Heart left ventricle (tissue), 16 donors: ENCODE measurements at regions not wholly inside any gene's neighbourhood (a gene's known extent, or its start where the extent isn't known, plus 50 kb on each side); places are given as distances from the start of the nearest gene placed in this dataset.
"Not testable (repeated sequence)": the region's sequence is repeated elsewhere in the genome, so short reads cannot be mapped to it uniquely, and the experiment has no call there.

Experiments used
- ATAC-seq, 4 donors: fragments of 200-7000 bp; cut with Tn5 transposase; one replicate each; pipeline ENCODE4 v1.9.1; 2020 to 2022; ENCODE audit warnings: moderate library complexity in 4 of 4, mild to moderate bottlenecking in 3 of 4, moderate number of reproducible peaks in 1 of 4
- DNase-seq, 5 donors: peaks; one replicate each; pipeline ENCODE4 v3.0.0-alpha.2; 2020
- H3K27ac ChIP-seq, 12 donors: fragments of 200-600 bp; sonication (generic) in 4 of 12; one replicate each; pipeline versions ENCODE4 v1.5.0 to v1.8.0; 2016 to 2022; ENCODE audit warnings: mild to moderate bottlenecking in 2 of 12
- H3K27me3 ChIP-seq, 9 donors: fragments of 200-600 bp; sonication (generic) in 2 of 9; one replicate each; pipeline versions ENCODE4 v1.5.1 to v1.8.0; 2016 to 2022; ENCODE audit warnings: mild to moderate bottlenecking in 3 of 9
- H3K36me3 ChIP-seq, 9 donors: fragments of 200-600 bp; sonication (generic) in 2 of 9; one replicate each; pipeline versions ENCODE4 v1.5.0 to v1.8.0; 2018 to 2022; ENCODE audit warnings: mild to moderate bottlenecking in 2 of 9
- H3K4me1 ChIP-seq, 12 donors: fragments of 200-600 bp; sonication (generic) in 4 of 12; one replicate each; pipeline versions ENCODE4 v1.5.0 to v1.8.0; 2016 to 2022; ENCODE audit warnings: mild to moderate bottlenecking in 3 of 12
- H3K4me3 ChIP-seq, 12 donors: fragments of 200-600 bp; sonication (generic) in 4 of 12; one replicate each; pipeline versions ENCODE4 v1.5.0 to v1.8.0; 2017 to 2022; ENCODE audit warnings: mild to moderate bottlenecking in 9 of 12, moderate library complexity in 4 of 12
- H3K9me3 ChIP-seq, 12 donors: fragments of 200-600 bp; sonication (generic) in 4 of 12; one replicate each; pipeline versions ENCODE4 v1.5.0 to v1.8.0; 2016 to 2022; ENCODE audit warnings: mild to moderate bottlenecking in 1 of 12
- CTCF ChIP-seq, 12 donors: fragments of 200-600 bp; sonication (generic) in 4 of 12; IDR thresholded peaks; one replicate each; pipeline versions ENCODE4 v1.5.0 to v1.8.0; 2018 to 2022; ENCODE audit warnings: antibody characterized with exemption in 12 of 12, mild to moderate bottlenecking in 5 of 12
- POLR2A ChIP-seq, 2 donors: fragments of 450-650 bp; IDR thresholded peaks; one replicate each; pipeline ENCODE4 v1.6.1; 2017; ENCODE audit warnings: antibody characterized with exemption in 2 of 2, mild to moderate bottlenecking in 2 of 2, moderate library complexity in 2 of 2
- WGBS, 4 donors: extraction: QIAGEN DNeasy Blood & Tissue Kit in 2 of 4; methylation state at CpG; one replicate each; pipeline versions ENCODE4 v1.1.5 to v1.1.7; 2013 to 2018; 5-methylcytosine and 5-hydroxymethylcytosine counted together
- intact Hi-C, 10 donors: fragments of 100-400 bp; cut with DNase I; formaldehyde crosslinking; loops; one replicate each; pipeline versions ENCODE4 v1.11.1 to v1.14.2; 2022
- donor health status: ischemic (EF 13 %, LVEDD 7.1; RV severe dilation, severe dysfunction).
- donor health status: healthy with polysubstance abuse.
- donor health status: DM: no; HTN: yes; CAD: no.
- donor health status: DM: no; HTN: no; CAD: no.
- donor health status: ischemic (EF 25% LVEDD 6.9; RV normal size, moderate dysfunction).
- donor health status: ischemic (EF 25% LVEDD 5.7; RV mildly dilated, moderate dysfunction).
- donor health status: healthy.
- donor health status: DM: yes; HTN: yes; CAD: no.
- donor health status: ischemic (EF 35%, LVEDD 5.7; RV mildly dilated, moderate dysfunction).
- donor health status: nonischemic (EF 11% LVEDD 7.7; RV severe dilation, severe dysfunction).
- donor health status: DM: yes; HTN: yes; CAD: no.
- donor health status: PGD.
- donor health status: ischemic (EF 29% LVEDD 5.4; RV normal size, mild dysfunction).
- donor health status: nonischemic (EF 23%, LVEDD 6.1; RV moderate dilation, normal function).

GRCh38 chr5:163731256-163731655 lies 225.8 kb downstream of the MAT2B start:
- peaks cover 0 to 5% (median 0%) of the 10 kb centered on the region in 12 donors for H3K9me3 ChIP-seq
- no peak overlapping the region for H3K4me3 ChIP-seq
- WGBS, 4 donors = 81 to 90% (median 85%) methylated on average over 2 of the region's 2 CpGs
- no peaks in the 10 kb centered on the region for H3K36me3 ChIP-seq
- no peaks in the 10 kb centered on the region for H3K27me3 ChIP-seq
- H3K27ac ChIP-seq = no peak overlapping the region
- ATAC-seq (no peak), DNase-seq (no peak)
- no peak for TF ChIP-seq CTCF (IDR thresholded peaks at IDR 0.05)
- no peak for TF ChIP-seq POLR2A (IDR thresholded peaks at IDR 0.05)
- H3K4me1 ChIP-seq = no peaks in the 10 kb centered on the region
- intact Hi-C loops = no loop called here

GRCh38 chr5:163735069-163735468 lies 229.7 kb downstream of the MAT2B start:
- intact Hi-C loops = no loop called here
- Histone ChIP-seq H3K4me3 (no peak overlapping the region), H3K9me3 (peaks cover 0 to 5% (median 0%) of the 10 kb centered on the region in 12 donors), H3K27me3 (no peaks in the 10 kb centered on the region), H3K36me3 (no peaks in the 10 kb centered on the region), H3K4me1 (no peaks in the 10 kb centered on the region), H3K27ac (no peak overlapping the region)
- ATAC-seq (no peak), DNase-seq (no peak)
- 80 to 86% (median 83%) methylated on average over 4 of the region's 4 CpGs for WGBS, 4 donors
- TF ChIP-seq CTCF (IDR thresholded peaks at IDR 0.05) (no peak), POLR2A (IDR thresholded peaks at IDR 0.05) (no peak)

GRCh38 chr5:163747586-163747985 lies 242.2 kb downstream of the MAT2B start:
- Histone ChIP-seq H3K9me3 (peaks cover 0 to 4% (median 0%) of the 10 kb centered on the region in 12 donors), H3K27me3 (no peaks in the 10 kb centered on the region), H3K27ac (no peak overlapping the region), H3K36me3 (no peaks in the 10 kb centered on the region), H3K4me1 (no peaks in the 10 kb centered on the region), H3K4me3 (no peak overlapping the region)
- TF ChIP-seq POLR2A (IDR thresholded peaks at IDR 0.05) (no peak), CTCF (IDR thresholded peaks at IDR 0.05) (no peak)
- WGBS, 4 donors = 71 to 88% (median 79%) methylated on average over 2 of the region's 2 CpGs
- ATAC-seq (no peak), DNase-seq (no peak)
- intact Hi-C loops = no loop called here

- 78 to 87% (median 82%) methylated on average over 3 of the region's 3 CpGs for WGBS, 4 donors
- no peak for DNase-seq
- TF ChIP-seq CTCF (IDR thresholded peaks at IDR 0.05) = no peak
- no peak for TF ChIP-seq POLR2A (IDR thresholded peaks at IDR 0.05)
- no peaks in the 10 kb centered on the region for H3K36me3 ChIP-seq
- intact Hi-C loops = no loop called here
- no peak overlapping the region for H3K4me3 ChIP-seq
- peaks cover 0 to 4% (median 0%) of the 10 kb centered on the region in 12 donors for H3K9me3 ChIP-seq
- H3K27me3 ChIP-seq = no peaks in the 10 kb centered on the region
- no peak overlapping the region for H3K27ac ChIP-seq
- ATAC-seq = no peak
- no peaks in the 10 kb centered on the region for H3K4me1 ChIP-seq
Observed at GRCh38 chr5:163748934-163749333, 243.5 kb downstream of the MAT2B start.

DNA sequence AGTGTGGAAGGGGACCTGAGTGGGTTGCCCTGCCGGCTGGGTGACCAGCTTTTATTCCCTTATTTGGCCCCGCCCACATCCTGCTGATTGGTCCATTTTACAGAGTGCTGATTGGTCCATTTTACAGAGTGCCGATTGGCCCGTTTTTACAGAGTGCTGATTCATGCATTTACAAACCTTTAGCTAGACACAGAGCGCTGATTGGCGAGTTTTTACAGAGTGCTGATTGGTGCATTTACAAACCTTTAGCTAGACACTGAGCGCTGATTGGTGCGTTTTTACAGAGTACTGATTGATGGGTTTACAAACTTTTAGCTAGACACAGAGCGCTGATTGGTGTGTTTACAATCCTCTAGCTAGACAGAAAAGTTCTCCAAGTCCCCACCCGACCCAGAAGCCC lies 245.0 kb downstream of the MAT2B start:
- H3K36me3 ChIP-seq, H3K27me3 ChIP-seq, DNase-seq, H3K4me1 ChIP-seq, H3K27ac ChIP-seq, ATAC-seq, intact Hi-C loops, H3K9me3 ChIP-seq, H3K4me3 ChIP-seq: not testable (repeated sequence)
- 85 to 90% (median 88%) methylated on average over 10 of the region's 10 CpGs for WGBS, 4 donors
